ENCODE measurements at regions not wholly inside any gene's neighbourhood (a gene's known extent, or its start where the extent isn't known, plus 50 kb on each side); places are given as distances from the start of the nearest gene placed in this dataset.

GRCh38 chr13:108534728-108535127 is 94.7 kb upstream of the MYO16 start:
- DNase-seq = no peak

- no peak for DNase-seq
Measured at GRCh38 chr13:108549934-108550333, 79.5 kb upstream of the MYO16 start.

DNA sequence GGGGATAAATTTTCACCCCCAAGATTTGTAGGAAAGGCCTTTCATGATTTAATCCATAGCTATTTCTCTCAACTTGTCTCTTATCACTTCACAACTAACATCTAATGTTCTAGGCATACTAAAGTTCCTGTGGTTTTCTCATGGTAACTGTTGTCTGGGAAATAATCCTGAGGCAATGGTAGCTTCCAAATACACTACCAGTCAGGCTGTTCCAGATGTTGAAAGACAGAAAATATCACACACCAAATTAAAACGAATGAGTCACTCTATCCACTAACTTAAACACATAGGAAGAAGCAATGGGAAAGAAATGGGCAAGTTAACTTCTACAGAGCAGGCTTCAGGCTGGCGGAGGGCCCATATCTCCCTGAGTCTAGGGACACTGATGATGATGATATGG is 77.7 kb upstream of the MYO16 start:
- no peak for DNase-seq

DNA sequence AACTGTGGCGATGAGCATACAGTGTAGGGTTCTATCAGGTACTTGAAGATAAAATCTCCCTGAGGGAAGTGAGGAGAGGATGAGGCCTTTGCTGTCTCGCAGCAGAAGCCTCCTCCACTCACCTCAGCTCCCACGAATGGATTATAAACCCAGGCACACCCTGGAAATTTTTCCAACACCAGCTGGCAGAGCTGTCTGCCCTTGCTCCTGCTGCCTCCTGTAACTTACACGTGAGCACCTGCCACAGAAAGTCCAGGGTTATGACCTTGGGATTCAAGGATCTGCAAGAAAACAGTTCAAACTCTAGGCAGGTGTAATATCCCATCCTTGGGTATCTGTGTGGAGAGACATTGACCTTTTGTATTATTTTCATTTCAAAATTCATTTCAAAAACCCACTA is 70.9 kb upstream of the MYO16 start:
- DNase-seq = no peak

DNA sequence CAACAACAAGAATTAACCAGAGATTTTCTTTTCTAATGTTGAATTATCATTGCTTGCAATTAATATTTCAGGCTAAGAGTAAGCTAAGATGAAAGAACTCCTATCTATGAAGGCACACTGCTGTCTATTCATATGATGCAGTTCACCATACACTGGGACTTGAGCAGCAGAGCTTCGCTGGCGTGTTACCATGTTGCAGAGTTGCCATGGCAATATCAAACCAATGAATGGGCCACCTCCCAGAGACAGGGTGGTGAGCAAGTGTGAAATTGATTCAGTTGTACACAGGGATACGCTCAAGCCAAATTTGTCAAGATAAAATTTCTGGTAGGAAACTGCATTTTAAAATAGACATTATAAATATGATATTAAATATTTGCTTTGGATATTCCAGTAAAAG is 69.3 kb upstream of the MYO16 start:
- no peak for DNase-seq

DNA sequence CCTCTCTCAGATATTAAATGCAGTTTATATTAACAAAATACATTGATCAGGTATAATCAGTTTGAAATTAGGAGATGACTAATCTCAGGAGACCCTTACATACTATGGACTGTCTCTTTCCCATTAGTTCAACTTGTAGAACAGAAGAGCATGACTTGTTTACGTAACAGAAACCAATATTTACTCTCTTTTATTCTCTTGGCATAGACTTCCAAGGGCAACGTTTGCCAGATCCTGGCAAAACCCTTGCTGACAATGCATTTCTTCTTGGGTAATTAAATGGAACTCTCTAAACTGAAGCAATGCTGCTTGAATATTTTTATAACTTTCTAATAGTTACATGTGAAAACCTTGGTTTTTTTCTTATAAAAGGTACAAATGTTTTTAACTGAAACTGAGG is 68.3 kb upstream of the MYO16 start:
- no peak for DNase-seq

- no peak for DNase-seq
Measured at GRCh38 chr13:108566413-108567170, 62.8 kb upstream of the MYO16 start.

DNA sequence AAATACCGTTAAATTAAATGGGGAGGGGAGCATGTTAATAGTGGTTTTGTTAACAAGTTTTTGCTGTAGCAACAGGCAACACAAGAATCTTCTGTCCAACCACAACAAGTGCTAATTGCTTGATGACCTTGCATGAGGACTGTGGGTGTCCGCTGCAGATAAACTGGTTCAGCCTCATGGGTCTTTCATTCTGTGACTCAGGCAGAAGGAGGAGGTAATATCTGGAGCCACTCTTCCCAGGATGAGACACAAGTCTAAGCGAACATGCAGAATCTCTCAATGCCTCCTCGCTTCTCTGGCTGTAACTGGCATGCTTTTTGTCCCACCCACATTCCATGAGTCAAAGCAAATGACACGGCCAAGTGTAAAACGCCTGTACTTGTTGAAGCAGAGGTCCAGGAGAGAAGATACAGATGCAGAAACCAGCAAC is 56.6 kb upstream of the MYO16 start:
- DNase-seq = no peak

DNA sequence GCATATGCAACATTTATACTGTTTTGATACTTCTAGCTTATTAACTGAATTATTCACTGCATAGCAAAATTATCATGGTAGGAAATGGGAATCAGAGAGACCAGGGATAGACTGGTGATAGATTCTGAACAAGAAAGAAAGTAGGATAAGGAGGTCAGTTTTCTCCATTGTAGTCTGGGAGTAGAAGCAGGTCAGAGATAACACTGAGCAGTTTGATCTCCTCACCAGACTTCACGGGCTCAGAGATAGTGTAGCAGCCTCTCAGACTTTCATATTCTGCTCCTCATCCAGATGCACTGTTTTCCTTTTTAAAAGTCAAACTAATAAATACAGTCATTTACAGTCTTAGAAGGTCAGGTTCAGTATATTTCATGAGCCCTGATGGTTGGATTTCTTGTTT is 56.0 kb upstream of the MYO16 start:
- no peak for DNase-seq

- DNase-seq = no peak
Measured at GRCh38 chr13:108574856-108575255, 54.6 kb upstream of the MYO16 start.

- no peak for DNase-seq
Measured at GRCh38 chr13:108575430-108575829, 54.0 kb upstream of the MYO16 start.
